ENCODE measurements at regions not wholly inside any gene's neighbourhood (a gene's known extent, or its start where the extent isn't known, plus 50 kb on each side); places are given as distances from the start of the nearest gene placed in this dataset.

DNA sequence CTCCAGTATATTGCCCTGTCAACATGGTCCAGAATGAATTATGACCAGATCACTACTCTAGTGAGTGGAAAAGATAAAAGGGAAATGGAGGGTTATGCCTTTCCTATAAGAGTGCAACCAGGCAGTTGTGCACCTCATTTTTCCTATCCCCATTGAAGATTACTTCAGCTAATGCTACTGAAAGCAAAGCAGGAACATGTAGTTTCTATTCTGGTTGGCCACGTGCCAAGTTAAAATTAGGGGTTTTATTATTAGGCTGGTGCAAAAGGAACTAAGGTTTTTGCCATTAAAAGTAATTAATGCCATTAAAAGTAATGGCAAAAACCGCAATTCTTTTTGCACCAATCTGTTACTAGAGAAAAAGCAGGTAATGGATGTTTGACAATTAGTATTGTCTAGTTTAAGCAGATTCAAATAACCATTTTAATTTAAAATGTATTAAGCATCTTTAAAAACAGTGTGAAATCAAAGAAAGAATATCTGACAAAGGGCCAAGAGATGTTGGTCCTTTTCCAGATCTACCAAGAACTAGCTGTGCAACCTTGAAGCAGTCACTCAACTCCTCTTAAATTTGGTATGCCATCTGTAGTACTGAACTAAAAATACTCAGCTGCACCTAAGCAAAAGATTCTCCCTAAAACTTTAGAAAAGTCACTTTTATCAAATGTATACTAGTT, 567.5 kb upstream of the CCDC54 start:
- no peak for ATAC-seq (ENCODE audit: insufficient read depth, low read depth)
- Histone ChIP-seq H3K27ac (ENCODE audit: low read length) (no peak overlapping the region), H3K36me3 (ENCODE audit: insufficient read depth, low read length) (no peaks in the 10 kb centered on the region), H2AFZ (ENCODE audit: low read depth, low read length) (no peak overlapping the region), H3K4me3 (ENCODE audit: low read depth in 1 of 2, low read length in 2 of 2) (no peak overlapping the region), H3K4me1 (ENCODE audit: insufficient read depth, low read length) (no peaks in the 10 kb centered on the region), H3K4me2 (ENCODE audit: insufficient read depth, low read length) (no peak overlapping the region), H4K20me1 (ENCODE audit: insufficient read depth, low read length) (no peaks in the 10 kb centered on the region), H3K27me3 (ENCODE audit: insufficient read depth, low read length, poor library complexity) (no peaks in the 10 kb centered on the region), H3K9me3 (ENCODE audit: insufficient read depth, low read length, severe bottlenecking) (no peaks in the 10 kb centered on the region), H3K9ac (ENCODE audit: low read depth, low read length) (no peak overlapping the region), H3K79me2 (ENCODE audit: insufficient read depth, low read length) (no peaks in the 10 kb centered on the region)
- TF ChIP-seq CTCF (IDR thresholded peaks at IDR 0.05; ENCODE audit: borderline replicate concordance, extremely low read depth, low read length, poor library complexity, severe bottlenecking) (no peak), EZH2 (IDR thresholded peaks at IDR 0.05; ENCODE audit: borderline replicate concordance, low read depth, low read length, severe bottlenecking) (no peak)
- DNase-seq, result no peak

DNA sequence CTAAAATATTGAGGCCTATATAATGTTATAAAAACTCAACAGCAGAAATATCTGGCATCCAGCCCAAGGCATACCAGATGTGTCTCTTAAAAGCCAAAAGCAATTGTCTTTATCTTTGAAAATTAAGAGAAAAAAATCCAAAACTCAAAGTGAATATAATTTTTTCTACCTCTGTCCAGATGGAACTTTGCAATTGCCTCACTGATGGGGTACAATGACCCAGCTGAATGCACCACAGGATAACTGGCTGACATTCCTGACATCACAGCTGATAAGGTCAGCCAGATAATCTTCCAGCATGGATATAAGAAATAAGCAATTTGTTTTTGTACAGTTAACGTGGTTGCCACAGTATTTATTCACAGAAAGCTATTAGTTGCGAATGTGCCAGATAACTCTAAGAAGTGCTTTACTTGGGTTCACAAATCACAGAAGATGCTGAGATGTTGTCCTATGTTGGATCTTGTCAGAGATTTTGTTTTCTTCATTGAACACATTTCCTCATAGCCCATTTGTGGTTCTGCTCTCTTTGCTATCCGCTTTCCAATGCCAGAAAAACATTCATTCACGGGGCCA, 566.9 kb upstream of the CCDC54 start:
- Histone ChIP-seq H2AFZ (ENCODE audit: low read depth, low read length) (no peak overlapping the region), H3K4me2 (ENCODE audit: insufficient read depth, low read length) (no peak overlapping the region), H4K20me1 (ENCODE audit: insufficient read depth, low read length) (no peaks in the 10 kb centered on the region), H3K9ac (ENCODE audit: low read depth, low read length) (no peak overlapping the region), H3K36me3 (ENCODE audit: insufficient read depth, low read length) (no peaks in the 10 kb centered on the region), H3K79me2 (ENCODE audit: insufficient read depth, low read length) (no peaks in the 10 kb centered on the region), H3K4me1 (ENCODE audit: insufficient read depth, low read length) (no peaks in the 10 kb centered on the region), H3K9me3 (ENCODE audit: insufficient read depth, low read length, severe bottlenecking) (no peaks in the 10 kb centered on the region), H3K27ac (ENCODE audit: low read length) (no peak overlapping the region), H3K4me3 (ENCODE audit: low read depth in 1 of 2, low read length in 2 of 2) (no peak overlapping the region), H3K27me3 (ENCODE audit: insufficient read depth, low read length, poor library complexity) (no peaks in the 10 kb centered on the region)
- no peak for ATAC-seq (ENCODE audit: insufficient read depth, low read depth)
- DNase-seq, result no peak
- TF ChIP-seq EZH2 (IDR thresholded peaks at IDR 0.05; ENCODE audit: borderline replicate concordance, low read depth, low read length, severe bottlenecking), result no peak
- no peak for TF ChIP-seq CTCF (IDR thresholded peaks at IDR 0.05; ENCODE audit: borderline replicate concordance, extremely low read depth, low read length, poor library complexity, severe bottlenecking)

GRCh38 chr3:106811376-106811775, 565.9 kb upstream of the CCDC54 start:
- Histone ChIP-seq H3K4me1 (ENCODE audit: insufficient read depth, low read length) (no peaks in the 10 kb centered on the region), H3K9ac (ENCODE audit: low read depth, low read length) (no peak overlapping the region), H3K27ac (ENCODE audit: low read length) (no peak overlapping the region), H3K4me3 (ENCODE audit: low read depth in 1 of 2, low read length in 2 of 2) (no peak overlapping the region), H3K27me3 (ENCODE audit: insufficient read depth, low read length, poor library complexity) (no peaks in the 10 kb centered on the region), H4K20me1 (ENCODE audit: insufficient read depth, low read length) (no peaks in the 10 kb centered on the region), H2AFZ (ENCODE audit: low read depth, low read length) (no peak overlapping the region), H3K9me3 (ENCODE audit: insufficient read depth, low read length, severe bottlenecking) (no peaks in the 10 kb centered on the region), H3K4me2 (ENCODE audit: insufficient read depth, low read length) (no peak overlapping the region), H3K36me3 (ENCODE audit: insufficient read depth, low read length) (no peaks in the 10 kb centered on the region), H3K79me2 (ENCODE audit: insufficient read depth, low read length) (no peaks in the 10 kb centered on the region)
- ATAC-seq (ENCODE audit: insufficient read depth, low read depth) (no peak), DNase-seq (no peak)
- TF ChIP-seq CTCF (IDR thresholded peaks at IDR 0.05; ENCODE audit: borderline replicate concordance, extremely low read depth, low read length, poor library complexity, severe bottlenecking), result no peak
- no peak for TF ChIP-seq EZH2 (IDR thresholded peaks at IDR 0.05; ENCODE audit: borderline replicate concordance, low read depth, low read length, severe bottlenecking)
